AG09319 (cell line): ENCODE measurements at regions not wholly inside any gene's neighbourhood (a gene's known extent, or its start where the extent isn't known, plus 50 kb on each side); places are given as distances from the start of the nearest gene placed in this dataset.
"Not testable (repeated sequence)": the region's sequence is repeated elsewhere in the genome, so short reads cannot be mapped to it uniquely, and the experiment has no call there.

Experiments
- DNase-seq: peaks from one replicate; pipeline ENCODE4 v3.0.0-alpha.2; 2010; ENCODE audit warnings: low read depth; ENCODE audit errors: extremely low read depth
- CTCF ChIP-seq: IDR thresholded peaks from 2 replicates; pipeline ENCODE4 v1.5.1; 2011; ENCODE audit warnings: low read depth, mild to moderate bottlenecking, inconsistent platforms, low read length, moderate library complexity

- TF ChIP-seq CTCF = no peak
- no peak for DNase-seq
These were observed 84.2 kb upstream of the WDFY3 start for GRCh38 chr4:85050736-85051135.

GRCh38 chr4:85051526-85051925 is 85.0 kb upstream of the WDFY3 start:
- TF ChIP-seq CTCF = no peak
- no peak for DNase-seq

- DNase-seq = not testable (repeated sequence)
These were observed 88.4 kb upstream of the WDFY3 start for GRCh38 chr4:85054925-85055324.

- no peak for DNase-seq
- no peak for TF ChIP-seq CTCF
These were observed 92.1 kb upstream of the WDFY3 start for GRCh38 chr4:85058551-85058950.

- DNase-seq = no peak
- no peak for TF ChIP-seq CTCF
These were observed 95.5 kb upstream of the WDFY3 start for GRCh38 chr4:85061974-85062373.

- DNase-seq = no peak
- TF ChIP-seq CTCF = no peak
These were observed 96.0 kb upstream of the WDFY3 start for GRCh38 chr4:85062466-85062865.

- DNase-seq = no peak
These were observed 100.9 kb upstream of the WDFY3 start for GRCh38 chr4:85067342-85067741.

More at GRCh38 chr4:85067342-85067741, 100.9 kb upstream of the WDFY3 start:
- TF ChIP-seq CTCF = no peak
